CD4-positive, alpha-beta T cell (primary cell): ENCODE measurements at regions not wholly inside any gene's neighbourhood (a gene's known extent, or its start where the extent isn't known, plus 50 kb on each side); places are given as distances from the start of the nearest gene placed in this dataset.

Experiments used
- ATAC-seq: fragments of 200-7000 bp; cut with Tn5 transposase; one replicate; pipeline ENCODE4 v1.10.0; 2022; ENCODE audit warnings: mild to moderate bottlenecking; ENCODE audit not compliant: poor library complexity
- CTCF ChIA-PET: fragments of 350-600 bp; sonication (Branson Sonifier 250); formaldehyde crosslinking; loops from one replicate; lab custom pipeline; 2021; ENCODE audit warnings: antibody characterized with exemption, inconsistent platforms; lab: Charles Lee
- POLR2A ChIA-PET: fragments of 350-600 bp; sonication (Branson Sonifier 250); formaldehyde crosslinking; loops from one replicate; lab custom pipeline; 2021; ENCODE audit warnings: antibody characterized with exemption, inconsistent platforms; lab: Charles Lee
- DNase-seq, 14 experiments: peaks; one replicate each; pipeline ENCODE4 v3.0.0-alpha.2; 2013 to 2020; ENCODE audit warnings: mixed read lengths in 2 of 14
- H3K27ac ChIP-seq, 2 donors: one replicate each; pipeline versions ENCODE4 v1.5.1 to v1.7.0; 2013; ENCODE audit warnings: low read length in 2 of 2, low read depth in 1 of 2, mild to moderate bottlenecking in 1 of 2
- H3K27me3 ChIP-seq, 2 experiments: 1 replicate in 1 of 2; 2 replicates in 1 of 2; pipeline versions ENCODE4 v1.6.1 to v1.7.0; 2013; ENCODE audit warnings: low read length in 2 of 2, control low read depth in 1 of 2, mild to moderate bottlenecking in 1 of 2, moderate library complexity in 1 of 2; ENCODE audit not compliant: insufficient read depth in 2 of 2, control insufficient read depth in 1 of 2
- H3K36me3 ChIP-seq: one replicate; pipeline ENCODE4 v1.6.1; 2013; ENCODE audit warnings: low read length, control low read depth; ENCODE audit not compliant: insufficient read depth
- H3K4me1 ChIP-seq: one replicate; pipeline ENCODE4 v1.6.1; 2013; ENCODE audit warnings: low read length, control low read depth; ENCODE audit not compliant: insufficient read depth
- H3K4me3 ChIP-seq: one replicate; pipeline ENCODE4 v1.5.1; 2013; ENCODE audit warnings: mild to moderate bottlenecking, low read length, moderate library complexity
- H3K9me3 ChIP-seq, 2 experiments: 1 replicate in 1 of 2; 2 replicates in 1 of 2; pipeline versions ENCODE4 v1.6.1 to v1.7.0; 2013; ENCODE audit warnings: low read length in 2 of 2, mild to moderate bottlenecking in 2 of 2, control low read depth in 1 of 2, moderate library complexity in 1 of 2; ENCODE audit not compliant: control insufficient read depth in 1 of 2, insufficient read depth in 1 of 2
- H3K27ac Mint-ChIP-seq: one replicate; pipeline ENCODE4 v1.8.0; 2020; ENCODE audit warnings: mixed read lengths
- H3K27me3 Mint-ChIP-seq: one replicate; pipeline ENCODE4 v1.8.0; 2021; ENCODE audit warnings: mixed read lengths
- H3K36me3 Mint-ChIP-seq: one replicate; pipeline ENCODE4 v1.8.0; 2021; ENCODE audit warnings: low read depth, mixed read lengths
- H3K4me1 Mint-ChIP-seq: one replicate; pipeline ENCODE4 v1.8.0; 2021; ENCODE audit warnings: low read depth, mixed read lengths
- H3K4me3 Mint-ChIP-seq: one replicate; pipeline ENCODE4 v1.8.0; 2020; ENCODE audit warnings: mild to moderate bottlenecking, mixed read lengths
- H3K9me3 Mint-ChIP-seq: one replicate; pipeline ENCODE4 v1.8.0; 2020; ENCODE audit warnings: mixed read lengths
- CTCF ChIP-seq: fragments of 200-600 bp; IDR thresholded peaks from one replicate; pipeline ENCODE4 v1.8.0; 2022; ENCODE audit warnings: antibody characterized with exemption, mild to moderate bottlenecking
- intact Hi-C, 2 experiments: fragments of 100-400 bp; cut with DNase I in 1 of 2; cut with micrococcal nuclease in 1 of 2; formaldehyde crosslinking; loops; one replicate each; pipeline versions ENCODE4 v1.15.1 to v1.9.0; 2023 to 2025; cut with DNase I, micrococcal nuclease

- Mint-ChIP-seq H3K27me3 (no peaks in the 10 kb centered on the region), H3K9me3 (no peaks in the 10 kb centered on the region), H3K27ac (no peak overlapping the region), H3K36me3 (no peaks in the 10 kb centered on the region), H3K4me1 (no peaks in the 10 kb centered on the region), H3K4me3 (no peak overlapping the region)
- CTCF ChIA-PET: no interaction called here
- DNase-seq: no peak
- Histone ChIP-seq H3K4me3 (no peak overlapping the region), H3K27me3 (no peaks in the 10 kb centered on the region), H3K36me3 (no peaks in the 10 kb centered on the region), H3K9me3 (no peaks in the 10 kb centered on the region), H3K27ac (no peak overlapping the region), H3K4me1 (no peaks in the 10 kb centered on the region)
- ATAC-seq: no peak
- no peak for TF ChIP-seq CTCF
- intact Hi-C loops: no loop called here
- POLR2A ChIA-PET: no interaction called here
Observed at GRCh38 chr3:194854659-194855390, 169.1 kb downstream of the FAM43A start.

GRCh38 chr3:194856296-194856695 lies 170.6 kb downstream of the FAM43A start:
- Mint-ChIP-seq H3K27ac (no peak overlapping the region), H3K4me3 (no peak overlapping the region), H3K9me3 (no peaks in the 10 kb centered on the region), H3K4me1 (no peaks in the 10 kb centered on the region), H3K36me3 (no peaks in the 10 kb centered on the region), H3K27me3 (no peaks in the 10 kb centered on the region)
- no peaks in the 10 kb centered on the region for H3K4me1 ChIP-seq
- intact Hi-C loops: no loop called here
- DNase-seq: no peak
- H3K9me3 ChIP-seq: no peaks in the 10 kb centered on the region
- ChIA-PET CTCF (no interaction called here), POLR2A (no interaction called here)
- H3K27me3 ChIP-seq: no peaks in the 10 kb centered on the region
- ATAC-seq: no peak
- TF ChIP-seq CTCF: no peak
- no peak overlapping the region for H3K27ac ChIP-seq
- H3K4me3 ChIP-seq: no peak overlapping the region
- H3K36me3 ChIP-seq: no peaks in the 10 kb centered on the region

- H3K36me3 ChIP-seq: no peaks in the 10 kb centered on the region
- Mint-ChIP-seq H3K27ac (no peak overlapping the region), H3K4me3 (no peak overlapping the region), H3K27me3 (no peaks in the 10 kb centered on the region), H3K9me3 (no peaks in the 10 kb centered on the region), H3K4me1 (no peaks in the 10 kb centered on the region), H3K36me3 (no peaks in the 10 kb centered on the region)
- POLR2A ChIA-PET: no interaction called here
- no peak for TF ChIP-seq CTCF
- no peak overlapping the region for H3K4me3 ChIP-seq
- ATAC-seq (no peak), DNase-seq (no peak)
- H3K27me3 ChIP-seq: no peaks in the 10 kb centered on the region
- no peak overlapping the region for H3K27ac ChIP-seq
- no peaks in the 10 kb centered on the region for H3K4me1 ChIP-seq
- intact Hi-C loops: no loop called here
- no peaks in the 10 kb centered on the region for H3K9me3 ChIP-seq
- CTCF ChIA-PET: no interaction called here
Observed at GRCh38 chr3:194857469-194858113, 171.9 kb downstream of the FAM43A start.
